Effector memory CD8-positive, alpha-beta T cell (primary cell): ENCODE measurements at regions not wholly inside any gene's neighbourhood (a gene's known extent, or its start where the extent isn't known, plus 50 kb on each side); places are given as distances from the start of the nearest gene placed in this dataset.
"Not testable (repeated sequence)": the region's sequence is repeated elsewhere in the genome, so short reads cannot be mapped to it uniquely, and the experiment has no call there.

ENCODE experiments used
- ATAC-seq: fragments of 150-1000 bp; cut with Tn5 transposase; replicated peaks from 2 replicates; pipeline ENCODE4 v1.10.0; 2021; ENCODE audit warnings: mild to moderate bottlenecking, moderate library complexity
- DNase-seq, 3 experiments: peaks; one replicate each; pipeline ENCODE4 v3.0.0; 2021
- H3K27ac Mint-ChIP-seq, 2 donors: one replicate each; pipeline ENCODE4 v1.8.0; 2022; ENCODE audit warnings: mild to moderate bottlenecking in 2 of 2, mixed read lengths in 2 of 2, moderate library complexity in 2 of 2
- H3K27me3 Mint-ChIP-seq, 2 donors: one replicate each; pipeline ENCODE4 v1.8.0; 2022; ENCODE audit warnings: mixed read lengths in 2 of 2
- H3K36me3 Mint-ChIP-seq: one replicate; pipeline ENCODE4 v1.8.0; 2022; ENCODE audit warnings: mild to moderate bottlenecking, moderate library complexity, mixed read lengths; ENCODE audit not compliant: insufficient read depth
- H3K4me1 Mint-ChIP-seq, 2 donors: one replicate each; pipeline ENCODE4 v1.8.0; 2022; ENCODE audit warnings: low read depth in 2 of 2, mixed read lengths in 2 of 2
- H3K4me3 Mint-ChIP-seq, 2 donors: one replicate each; pipeline ENCODE4 v1.8.0; 2022; ENCODE audit warnings: mild to moderate bottlenecking in 2 of 2, mixed read lengths in 2 of 2, moderate library complexity in 2 of 2
- H3K9me3 Mint-ChIP-seq, 2 donors: one replicate each; pipeline ENCODE4 v1.8.0; 2022; ENCODE audit warnings: mixed read lengths in 2 of 2

DNA sequence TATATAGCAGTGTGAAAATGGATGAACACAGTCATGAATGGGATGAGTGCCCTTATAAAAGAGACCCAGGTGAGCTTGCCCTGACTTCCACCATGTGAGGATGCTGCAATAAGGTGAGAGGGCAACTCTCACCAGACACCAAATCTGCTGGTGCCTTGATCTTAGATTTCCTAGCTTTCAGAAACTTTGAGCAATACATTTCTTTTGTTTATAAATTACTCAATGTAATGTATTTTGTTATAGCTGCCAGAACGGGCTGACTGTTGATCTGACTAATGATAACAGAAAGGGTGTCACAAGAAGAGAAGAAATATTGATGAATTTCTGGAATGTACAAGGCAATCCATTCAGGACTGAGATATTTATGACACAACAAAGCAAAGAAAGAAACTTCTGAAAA is 180.5 kb downstream of the MCHR2 start:
- Mint-ChIP-seq H3K27me3 (peaks cover 50 to 57% of the 10 kb centered on the region in 2 donors), H3K9me3 (no peaks in the 10 kb centered on the region), H3K4me1 (peaks cover 0 to 2% of the 10 kb centered on the region in 2 donors), H3K4me3 (no peak overlapping the region), H3K36me3 (no peaks in the 10 kb centered on the region), H3K27ac (no peak overlapping the region)
- DNase-seq (no peak), ATAC-seq (no peak)

DNA sequence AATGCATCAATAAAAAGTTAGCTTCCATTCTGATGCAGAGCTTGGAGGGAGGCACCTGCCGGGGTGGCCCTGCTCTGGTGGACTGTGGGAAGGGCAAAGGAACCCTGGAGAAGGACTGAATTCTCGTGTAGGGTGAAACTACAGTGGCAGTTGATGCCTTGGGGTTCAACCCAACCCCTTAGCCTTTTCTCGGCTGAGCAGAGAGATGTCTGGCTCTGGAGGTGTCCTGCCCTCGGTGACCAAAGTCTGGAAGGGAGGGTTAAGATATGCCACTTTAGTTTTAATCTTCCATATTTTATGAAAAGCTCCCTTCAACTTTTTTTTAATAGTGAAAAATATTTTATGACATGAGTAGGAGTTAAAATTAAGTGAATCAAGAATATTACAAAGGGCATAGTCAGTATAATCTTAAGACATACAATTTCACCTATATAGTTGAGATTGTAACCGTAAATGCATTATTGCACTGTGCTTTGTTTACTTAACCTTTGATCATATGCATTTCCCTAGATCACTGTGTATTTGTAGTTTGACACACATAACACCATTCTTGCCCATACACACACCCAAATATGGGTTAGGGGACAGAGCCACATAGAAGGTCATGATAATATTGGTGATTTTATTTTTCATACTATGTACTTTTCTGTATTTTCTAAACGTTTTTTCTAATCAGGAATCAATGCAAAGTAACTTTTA is 179.6 kb downstream of the MCHR2 start:
- Mint-ChIP-seq H3K27ac (no peak overlapping the region), H3K27me3 (peaks cover 50 to 53% of the 10 kb centered on the region in 2 donors), H3K4me3 (no peak overlapping the region), H3K9me3 (no peaks in the 10 kb centered on the region), H3K4me1 (no peaks in the 10 kb centered on the region), H3K36me3 (no peaks in the 10 kb centered on the region)
- no peak for DNase-seq
- no peak for ATAC-seq

DNA sequence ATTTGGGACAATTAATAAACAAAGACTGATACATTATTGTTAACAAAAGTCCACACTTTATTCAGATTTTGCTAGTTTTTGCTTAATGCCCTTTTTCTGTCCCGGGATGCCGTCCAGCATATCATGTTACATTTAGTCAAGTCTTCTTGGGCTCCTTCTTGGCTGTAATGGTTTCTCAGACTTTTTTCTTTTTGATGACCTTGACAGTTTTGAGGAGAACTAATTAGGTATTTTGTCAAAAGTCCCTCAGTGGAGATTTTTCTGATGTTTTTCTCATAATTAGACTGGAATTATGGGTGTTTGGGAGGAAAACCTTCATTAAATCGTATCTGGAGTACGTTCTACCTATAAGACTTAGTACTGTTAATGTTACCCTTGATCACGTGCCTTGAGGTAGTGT is 177.2 kb downstream of the MCHR2 start:
- H3K27ac Mint-ChIP-seq = no peak overlapping the region
- DNase-seq = no peak
- H3K4me3 Mint-ChIP-seq = no peak overlapping the region
- H3K36me3 Mint-ChIP-seq = no peaks in the 10 kb centered on the region
- H3K27me3 Mint-ChIP-seq = peaks cover 50% of the 10 kb centered on the region in 2 donors
- H3K9me3 Mint-ChIP-seq = no peaks in the 10 kb centered on the region
- no peaks in the 10 kb centered on the region for H3K4me1 Mint-ChIP-seq
- ATAC-seq = no peak

DNA sequence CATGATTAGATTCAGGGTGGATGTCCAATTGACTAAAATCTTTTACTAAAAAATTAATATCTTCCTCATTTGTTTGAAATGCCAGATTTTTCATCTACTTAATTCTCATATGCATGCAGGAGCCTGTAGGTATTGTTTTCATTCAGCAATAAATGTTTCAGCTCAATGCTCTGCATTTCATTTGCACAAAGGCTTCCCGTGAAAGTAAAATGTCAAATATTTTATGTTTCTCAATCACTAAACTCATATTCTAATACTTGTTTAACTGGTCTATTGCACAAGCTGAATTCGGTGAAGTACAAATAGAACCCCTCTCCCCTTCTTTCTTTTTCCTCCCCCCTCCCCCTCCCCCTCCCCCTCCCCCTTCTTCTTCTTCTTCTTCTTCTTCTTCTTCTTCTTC is 175.9 kb downstream of the MCHR2 start:
- H3K36me3 Mint-ChIP-seq = no peaks in the 10 kb centered on the region
- no peak overlapping the region for H3K4me3 Mint-ChIP-seq
- H3K9me3 Mint-ChIP-seq = no peaks in the 10 kb centered on the region
- no peak overlapping the region for H3K27ac Mint-ChIP-seq
- H3K27me3 Mint-ChIP-seq = peaks cover 53 to 57% of the 10 kb centered on the region in 2 donors
- ATAC-seq (no peak), DNase-seq (no peak)
- peaks cover under 1 to 1% of the 10 kb centered on the region in 2 donors for H3K4me1 Mint-ChIP-seq

DNA sequence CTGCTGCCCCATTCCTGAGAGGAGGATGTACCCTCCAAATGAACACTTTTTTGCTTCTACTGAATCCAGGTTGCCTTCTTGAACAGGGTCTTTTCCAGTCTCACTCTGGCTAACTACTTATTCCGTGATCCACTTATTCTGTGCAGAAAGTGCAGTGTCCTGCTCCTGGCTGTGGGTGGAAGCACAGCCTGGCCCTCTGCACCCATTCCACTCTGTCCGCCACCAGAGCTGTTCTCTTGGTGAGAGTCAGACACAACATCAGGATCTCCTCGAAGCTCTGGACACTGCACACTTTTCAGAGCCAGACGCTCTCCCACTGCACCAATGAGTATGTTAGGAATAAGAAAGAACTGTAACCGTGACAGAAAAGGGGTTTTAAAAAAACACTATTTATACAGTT is 174.2 kb downstream of the MCHR2 start:
- no peak overlapping the region for H3K4me3 Mint-ChIP-seq
- H3K9me3 Mint-ChIP-seq = no peaks in the 10 kb centered on the region
- H3K27me3 Mint-ChIP-seq = peaks cover 53 to 56% of the 10 kb centered on the region in 2 donors
- no peak for DNase-seq
- H3K27ac Mint-ChIP-seq = no peak overlapping the region
- ATAC-seq = no peak
- H3K36me3 Mint-ChIP-seq = no peaks in the 10 kb centered on the region
- peaks cover 1 to 4% of the 10 kb centered on the region in 2 donors for H3K4me1 Mint-ChIP-seq

DNA sequence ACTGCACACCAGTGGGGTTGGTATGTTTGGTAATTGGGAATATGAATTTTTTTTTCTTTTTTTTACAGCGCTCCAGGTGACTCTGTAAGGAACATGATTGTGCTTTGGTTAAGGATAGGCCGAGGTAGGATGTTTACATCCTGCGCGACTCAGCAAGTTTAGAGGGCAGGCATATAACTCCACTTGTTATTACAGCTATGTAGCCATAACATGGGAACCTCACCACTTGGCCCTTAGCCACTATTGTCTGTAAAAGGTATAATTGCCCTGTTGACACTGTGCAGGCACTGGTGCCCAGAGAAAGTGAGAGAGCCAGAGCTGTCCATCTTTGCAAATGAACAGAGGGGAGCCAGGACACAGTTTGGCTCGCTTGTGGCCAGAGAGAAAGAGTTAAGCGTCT is 172.9 kb downstream of the MCHR2 start:
- ATAC-seq (no peak), DNase-seq (no peak)
- Mint-ChIP-seq H3K27me3 (peaks cover 55% of the 10 kb centered on the region in 2 donors), H3K4me3 (no peak overlapping the region), H3K4me1 (peaks cover 1 to 4% of the 10 kb centered on the region in 2 donors), H3K36me3 (no peaks in the 10 kb centered on the region), H3K9me3 (no peaks in the 10 kb centered on the region), H3K27ac (no peak overlapping the region)

DNA sequence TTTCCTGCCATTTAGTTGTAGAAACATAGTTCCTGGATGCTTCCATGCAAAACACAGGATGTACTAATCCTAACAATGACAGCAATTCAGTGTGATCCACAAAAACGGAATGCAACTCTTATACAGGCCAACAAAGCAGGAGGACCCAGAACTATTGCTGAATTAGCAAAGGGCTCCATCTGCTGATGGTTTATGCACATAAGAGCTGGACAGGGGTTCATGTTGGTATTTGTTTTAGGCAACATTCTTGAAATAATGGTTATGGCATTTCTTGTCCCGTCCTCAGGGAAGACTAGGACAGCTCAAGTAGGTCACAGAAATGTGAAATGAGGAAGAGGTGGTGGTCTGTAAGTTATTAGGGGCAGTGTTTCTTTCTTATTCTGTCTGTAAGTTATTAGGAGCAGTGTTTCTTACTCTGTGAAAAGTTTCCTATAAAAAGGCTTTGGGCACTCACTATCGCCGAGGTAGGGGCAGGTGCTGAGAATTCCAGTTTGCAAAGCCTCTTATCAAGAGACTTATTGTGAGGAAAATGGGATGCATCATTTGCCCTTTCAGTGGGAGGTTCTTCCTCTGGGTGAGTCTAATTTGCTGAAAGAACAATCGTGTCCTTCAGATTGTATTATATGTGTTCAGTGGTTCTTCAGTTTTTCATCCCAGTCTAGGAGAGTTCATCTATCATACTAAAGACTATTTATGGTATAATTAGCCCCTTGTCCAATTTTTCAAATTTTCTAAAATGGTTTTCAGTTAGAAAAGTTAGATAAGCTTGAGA is 171.1 kb downstream of the MCHR2 start:
- peaks cover 43 to 50% of the 10 kb centered on the region in 2 donors for H3K27me3 Mint-ChIP-seq
- no peak overlapping the region for H3K27ac Mint-ChIP-seq
- H3K4me3 Mint-ChIP-seq = peak overlapping the region; percentile 43 to 55
- no peak for ATAC-seq
- H3K4me1 Mint-ChIP-seq = peaks cover 1 to 4% of the 10 kb centered on the region in 2 donors
- no peaks in the 10 kb centered on the region for H3K36me3 Mint-ChIP-seq
- DNase-seq = no peak
- H3K9me3 Mint-ChIP-seq = no peaks in the 10 kb centered on the region

DNA sequence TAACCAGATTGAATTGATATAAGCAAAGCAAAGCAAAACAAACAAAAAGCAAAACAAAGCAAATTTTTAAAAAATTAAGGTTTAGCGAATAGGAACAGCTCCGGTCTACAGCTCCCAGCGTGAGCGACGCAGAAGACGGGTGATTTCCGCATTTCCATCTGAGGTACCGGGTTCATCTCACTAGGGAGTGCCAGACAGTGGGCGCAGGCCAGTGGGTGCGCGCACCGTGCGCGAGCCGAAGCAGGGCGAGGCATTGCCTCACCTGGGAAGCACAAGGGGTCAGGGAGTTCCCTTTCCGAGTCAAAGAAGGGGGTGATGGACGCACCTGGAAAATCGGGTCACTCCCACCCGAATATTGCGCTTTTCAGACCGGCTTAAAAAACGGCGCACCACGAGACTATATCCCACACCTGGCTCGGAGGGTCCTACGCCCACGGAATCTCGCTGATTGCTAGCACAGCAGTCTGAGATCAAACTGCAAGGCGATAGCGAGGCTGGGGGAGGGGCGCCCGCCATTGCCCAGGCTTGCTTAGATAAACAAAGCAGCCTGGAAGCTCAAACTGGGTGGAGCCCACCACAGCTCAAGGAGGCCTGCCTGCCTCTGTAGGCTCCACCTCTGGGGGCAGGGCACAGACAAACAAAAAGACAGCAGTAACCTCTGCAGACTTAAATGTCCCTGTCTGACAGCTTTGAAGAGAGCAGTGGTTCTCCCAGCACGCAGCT is 170.3 kb downstream of the MCHR2 start:
- peaks cover 38 to 50% of the 10 kb centered on the region in 2 donors for H3K27me3 Mint-ChIP-seq
- H3K4me3 Mint-ChIP-seq = peak overlapping the region; percentile 43 to 55
- ATAC-seq, H3K27ac Mint-ChIP-seq, H3K4me1 Mint-ChIP-seq, DNase-seq, H3K36me3 Mint-ChIP-seq, H3K9me3 Mint-ChIP-seq: not testable (repeated sequence)

DNA sequence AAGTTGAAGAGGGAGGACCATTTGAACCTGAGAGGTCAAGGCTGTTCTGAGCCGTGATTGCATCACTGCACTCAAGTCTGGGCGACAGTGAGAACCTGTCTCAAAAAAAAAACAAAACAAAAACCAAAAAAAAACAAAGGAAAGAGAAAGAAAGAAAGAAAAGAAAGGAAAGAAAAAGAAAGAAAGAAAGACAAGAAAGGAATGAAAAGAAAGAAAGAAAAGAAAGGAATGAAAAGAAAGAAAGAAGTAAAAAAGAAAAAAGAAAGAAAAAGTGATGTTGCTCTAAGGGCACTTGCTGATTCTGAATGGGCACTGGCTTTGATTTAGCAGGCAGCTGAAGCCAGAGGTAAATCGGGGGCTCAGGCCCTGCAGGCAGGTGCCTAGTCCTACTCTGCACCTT is 161.0 kb downstream of the MCHR2 start:
- H3K9me3 Mint-ChIP-seq = no peaks in the 10 kb centered on the region
- H3K27ac Mint-ChIP-seq = no peak overlapping the region
- peaks cover 6% of the 10 kb centered on the region in 2 donors for H3K27me3 Mint-ChIP-seq
- DNase-seq (no peak), ATAC-seq (no peak)
- no peaks in the 10 kb centered on the region for H3K4me1 Mint-ChIP-seq
- H3K36me3 Mint-ChIP-seq = no peaks in the 10 kb centered on the region
- no peak overlapping the region for H3K4me3 Mint-ChIP-seq

DNA sequence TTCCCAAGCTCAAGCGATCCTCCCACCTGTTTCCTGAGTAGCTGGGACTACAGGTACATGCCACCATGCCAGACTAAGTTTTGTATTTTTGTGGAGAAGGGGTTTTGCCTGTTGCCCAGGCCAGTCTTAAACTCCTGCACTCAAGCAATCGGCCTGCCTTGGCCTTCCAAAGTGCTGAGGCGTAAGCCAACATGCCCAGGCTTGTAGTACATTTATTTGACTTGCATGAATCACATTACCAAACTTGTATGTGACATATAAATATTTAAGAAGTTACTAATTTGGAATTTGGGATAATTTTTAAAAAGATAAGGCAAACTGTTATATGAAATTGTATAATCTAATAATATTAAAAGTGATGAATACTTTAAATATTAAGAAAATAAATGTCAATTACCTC is 157.6 kb downstream of the MCHR2 start:
- H3K36me3 Mint-ChIP-seq = no peaks in the 10 kb centered on the region
- peaks cover 14% of the 10 kb centered on the region in 2 donors for H3K27me3 Mint-ChIP-seq
- no peak overlapping the region for H3K27ac Mint-ChIP-seq
- H3K9me3 Mint-ChIP-seq = no peaks in the 10 kb centered on the region
- H3K4me1 Mint-ChIP-seq = no peaks in the 10 kb centered on the region
- ATAC-seq (no peak), DNase-seq (no peak)
- H3K4me3 Mint-ChIP-seq = no peak overlapping the region

DNA sequence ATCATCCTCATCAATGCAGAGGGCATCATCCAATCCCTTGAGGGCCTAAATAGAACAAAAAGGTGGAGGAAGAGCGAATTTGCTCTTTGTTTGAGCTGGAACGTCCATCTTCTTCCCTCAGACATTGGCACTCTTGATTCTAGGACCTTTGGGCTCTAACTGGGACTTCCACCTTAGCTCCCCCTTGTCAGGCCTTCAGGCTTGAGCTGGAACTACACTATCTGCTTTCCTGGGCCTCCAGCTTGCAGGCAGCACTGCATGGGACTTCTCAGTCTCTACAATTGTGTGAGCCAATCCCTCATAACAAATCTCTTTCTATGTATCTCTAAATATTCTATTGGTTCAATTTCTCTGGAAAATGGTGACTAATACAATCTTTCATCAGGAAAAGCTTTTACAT is 155.4 kb downstream of the MCHR2 start:
- Mint-ChIP-seq H3K4me3 (no peak overlapping the region), H3K27me3 (peaks cover 16 to 21% of the 10 kb centered on the region in 2 donors), H3K36me3 (no peaks in the 10 kb centered on the region), H3K27ac (no peak overlapping the region), H3K9me3 (no peaks in the 10 kb centered on the region), H3K4me1 (no peaks in the 10 kb centered on the region)
- DNase-seq (no peak), ATAC-seq (no peak)

DNA sequence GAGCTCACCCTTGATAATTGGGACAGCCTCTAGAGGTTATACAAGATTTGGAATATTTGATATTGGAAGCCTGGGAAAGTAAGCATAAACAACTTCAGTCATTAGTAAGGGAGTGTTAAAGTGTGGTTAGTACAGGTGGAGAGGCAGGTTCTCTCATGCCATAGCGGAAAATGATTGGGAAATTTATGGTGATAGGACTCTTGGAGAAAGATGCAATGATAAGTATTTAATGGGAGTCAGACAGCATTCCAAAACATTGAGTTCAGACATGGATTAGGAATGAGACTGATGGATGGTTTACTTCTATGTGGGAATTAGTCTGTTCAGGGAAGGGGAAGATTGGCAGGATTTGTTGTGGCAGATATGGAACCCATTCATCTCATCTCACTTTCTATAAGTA is 152.7 kb downstream of the MCHR2 start:
- H3K27me3 Mint-ChIP-seq = peaks cover 25 to 26% of the 10 kb centered on the region in 2 donors
- H3K27ac Mint-ChIP-seq = no peak overlapping the region
- H3K4me1 Mint-ChIP-seq = no peaks in the 10 kb centered on the region
- ATAC-seq (no peak), DNase-seq (no peak)
- H3K4me3 Mint-ChIP-seq = no peak overlapping the region
- no peaks in the 10 kb centered on the region for H3K36me3 Mint-ChIP-seq
- no peaks in the 10 kb centered on the region for H3K9me3 Mint-ChIP-seq

DNA sequence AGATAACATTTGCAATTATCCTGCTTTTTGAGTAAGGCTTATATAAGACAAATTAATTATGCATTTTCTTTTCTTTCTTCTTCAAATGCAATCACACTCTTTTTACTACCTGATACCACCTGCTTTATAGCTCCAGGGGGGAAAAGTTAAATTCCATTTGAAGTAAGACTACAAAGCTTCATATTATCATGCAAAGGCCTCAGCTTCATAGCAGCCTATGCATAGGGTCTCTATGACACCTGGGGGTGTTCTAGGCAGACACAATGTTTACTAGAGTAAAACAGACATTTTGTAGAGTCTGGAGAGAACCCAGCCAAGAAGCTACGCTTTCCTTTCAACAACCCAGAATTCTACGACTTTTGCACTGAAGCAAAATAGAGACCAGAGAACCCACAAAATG is 148.0 kb downstream of the MCHR2 start:
- Mint-ChIP-seq H3K36me3 (no peaks in the 10 kb centered on the region), H3K4me3 (no peak overlapping the region), H3K9me3 (no peaks in the 10 kb centered on the region), H3K27me3 (peaks cover 34 to 39% of the 10 kb centered on the region in 2 donors), H3K4me1 (no peaks in the 10 kb centered on the region), H3K27ac (no peak overlapping the region)
- no peak for DNase-seq
- ATAC-seq = no peak
